NCI-H510A (cell line): ENCODE measurements at regions not wholly inside any gene's neighbourhood (a gene's known extent, or its start where the extent isn't known, plus 50 kb on each side); places are given as distances from the start of the nearest gene placed in this dataset.

Source experiments
- DNase-seq: peaks from one replicate; lab custom pipeline; 2025; lab: John Stamatoyannopoulos, UW

- DNase-seq = no peak
Measured at GRCh38 chr14:29111554-29111953, 345.0 kb downstream of the FOXG1 start.

GRCh38 chr14:29123017-29123416, 356.4 kb downstream of the FOXG1 start:
- no peak for DNase-seq

- no peak for DNase-seq
Measured at GRCh38 chr14:29126361-29126760, 359.8 kb downstream of the FOXG1 start.

GRCh38 chr14:29126865-29127264, 360.3 kb downstream of the FOXG1 start:
- no peak for DNase-seq

- no peak for DNase-seq
Measured at GRCh38 chr14:29140016-29140415, 373.4 kb downstream of the FOXG1 start.

GRCh38 chr14:29144621-29145020, 378.0 kb downstream of the FOXG1 start:
- no peak for DNase-seq

GRCh38 chr14:29148221-29148620, 381.6 kb downstream of the FOXG1 start:
- DNase-seq = no peak

GRCh38 chr14:29149798-29150197, 383.2 kb downstream of the FOXG1 start:
- no peak for DNase-seq

GRCh38 chr14:29150659-29151058, 384.1 kb downstream of the FOXG1 start:
- DNase-seq = no peak

- no peak for DNase-seq
Measured at GRCh38 chr14:29156096-29156495, 389.5 kb downstream of the FOXG1 start.

GRCh38 chr14:29161593-29161992, 395.0 kb downstream of the FOXG1 start:
- DNase-seq = no peak

GRCh38 chr14:29163109-29163508, 396.5 kb downstream of the FOXG1 start:
- no peak for DNase-seq

- no peak for DNase-seq
Measured at GRCh38 chr14:29165431-29165830, 398.8 kb downstream of the FOXG1 start.

- DNase-seq = no peak
Measured at GRCh38 chr14:29166507-29166906, 399.9 kb downstream of the FOXG1 start.

- DNase-seq = no peak
Measured at GRCh38 chr14:29168149-29168548, 401.6 kb downstream of the FOXG1 start.

GRCh38 chr14:29169408-29169807, 402.8 kb downstream of the FOXG1 start:
- no peak for DNase-seq

- no peak for DNase-seq
Measured at GRCh38 chr14:29175706-29176105, 409.1 kb downstream of the FOXG1 start.

GRCh38 chr14:29176876-29177275, 410.3 kb downstream of the FOXG1 start:
- no peak for DNase-seq

- no peak for DNase-seq
Measured at GRCh38 chr14:29178971-29179370, 412.4 kb downstream of the FOXG1 start.

- no peak for DNase-seq
Measured at GRCh38 chr14:29191092-29191491, 424.5 kb downstream of the FOXG1 start.

- DNase-seq = no peak
Measured at GRCh38 chr14:29197557-29197956, 431.0 kb downstream of the FOXG1 start.

GRCh38 chr14:29205658-29206057, 439.1 kb downstream of the FOXG1 start:
- no peak for DNase-seq

GRCh38 chr14:29215853-29216252, 449.3 kb downstream of the FOXG1 start:
- DNase-seq = no peak

GRCh38 chr14:29216268-29217232, 450.0 kb downstream of the FOXG1 start:
- DNase-seq = no peak
